AML-193 (cell line): ENCODE measurements at regions not wholly inside any gene's neighbourhood (a gene's known extent, or its start where the extent isn't known, plus 50 kb on each side); places are given as distances from the start of the nearest gene placed in this dataset.
"Not testable (repeated sequence)": the region's sequence is repeated elsewhere in the genome, so short reads cannot be mapped to it uniquely, and the experiment has no call there.

ENCODE experiments used
- DNase-seq, 2 experiments: peaks; one replicate each; lab custom pipeline; 2025; lab: John Stamatoyannopoulos, UW

- no peak for DNase-seq
Measured at GRCh38 chr3:174457758-174458157, 401.4 kb upstream of the NAALADL2 start.

DNA sequence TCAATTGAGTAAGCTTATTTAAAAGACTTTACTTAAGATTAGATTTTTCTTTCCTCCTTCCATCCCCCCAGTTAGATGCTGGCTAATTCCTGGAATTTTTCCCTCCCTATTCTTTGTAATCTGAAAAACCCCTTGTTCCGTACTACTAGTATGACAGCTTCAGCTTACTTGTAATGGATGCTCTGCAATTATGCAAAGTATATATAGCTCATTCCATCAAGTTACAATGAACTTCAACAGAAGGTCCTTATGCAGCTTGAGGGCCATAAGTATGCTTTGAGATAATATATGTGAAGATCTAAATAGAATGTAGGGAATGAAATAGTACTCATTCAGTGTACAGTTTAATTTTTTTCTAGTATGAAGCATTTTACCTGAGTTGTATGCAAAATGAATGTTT, 398.3 kb upstream of the NAALADL2 start:
- no peak for DNase-seq

DNA sequence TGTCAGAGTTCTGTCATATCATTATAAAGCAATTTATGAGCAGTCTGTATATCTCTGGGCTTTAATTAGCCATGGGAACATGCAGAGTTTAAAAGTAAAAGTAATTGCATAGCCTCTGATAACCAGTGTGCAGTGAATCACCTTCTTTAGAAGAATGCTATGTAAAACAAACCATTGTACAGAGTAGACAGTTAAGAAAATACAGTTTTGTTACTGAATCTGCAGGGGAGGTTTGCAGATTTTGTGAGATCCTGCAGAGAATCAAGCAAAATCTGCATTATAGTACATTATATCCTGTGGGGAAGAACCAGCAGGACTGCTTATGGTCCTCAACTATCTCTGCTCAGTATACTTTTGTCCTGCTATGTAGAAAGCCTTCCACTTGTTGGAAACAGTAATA, 396.2 kb upstream of the NAALADL2 start:
- no peak for DNase-seq

GRCh38 chr3:174465177-174465576, 394.0 kb upstream of the NAALADL2 start:
- no peak for DNase-seq

DNA sequence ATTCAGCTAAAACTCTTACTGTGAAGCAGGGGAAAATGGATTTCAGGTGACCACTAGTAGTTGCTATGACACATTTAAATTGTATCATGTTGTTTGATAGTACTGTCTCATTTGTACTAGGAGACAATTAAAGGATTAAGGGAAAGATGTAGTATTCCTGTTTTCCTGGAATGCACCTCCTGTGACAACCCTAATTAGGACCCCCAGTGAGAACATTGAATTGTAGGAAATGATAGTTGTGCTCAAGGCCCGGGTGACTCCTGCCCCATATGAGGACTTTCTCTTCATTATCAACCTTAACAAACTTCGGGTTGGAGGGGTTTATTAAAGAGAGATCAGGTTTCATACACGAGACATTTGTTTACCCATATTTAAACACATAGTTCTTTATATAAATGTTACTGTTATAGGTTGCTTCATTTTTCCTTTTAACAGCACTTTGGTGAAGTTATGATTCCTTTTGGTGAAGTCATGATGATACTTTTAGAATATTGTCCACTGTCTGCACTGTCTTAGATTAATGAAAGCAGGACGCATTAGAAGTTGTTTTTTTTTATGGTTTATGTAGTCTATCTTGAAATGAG, 392.6 kb upstream of the NAALADL2 start:
- DNase-seq: no peak

DNA sequence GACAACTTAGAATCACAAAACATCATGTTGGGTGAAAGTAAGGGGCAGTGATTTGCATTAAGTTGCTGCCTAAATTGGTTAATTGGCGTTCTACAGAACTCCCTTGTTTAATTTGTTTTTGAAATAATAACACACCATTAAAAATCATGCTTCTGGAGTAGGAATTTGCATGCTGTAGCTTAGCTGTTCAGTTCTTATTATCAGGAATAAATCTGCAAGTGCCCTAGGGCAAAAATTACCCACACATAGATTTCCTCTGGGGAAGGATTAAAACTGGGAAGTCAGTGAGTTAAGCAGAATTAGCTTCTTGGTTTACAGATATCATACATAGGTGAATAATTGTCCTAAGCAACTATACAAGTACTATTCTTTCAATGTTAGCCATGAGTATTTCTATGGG, 381.6 kb upstream of the NAALADL2 start:
- no peak for DNase-seq

- no peak for DNase-seq
Measured at GRCh38 chr3:174480767-174481166, 378.4 kb upstream of the NAALADL2 start.

DNA sequence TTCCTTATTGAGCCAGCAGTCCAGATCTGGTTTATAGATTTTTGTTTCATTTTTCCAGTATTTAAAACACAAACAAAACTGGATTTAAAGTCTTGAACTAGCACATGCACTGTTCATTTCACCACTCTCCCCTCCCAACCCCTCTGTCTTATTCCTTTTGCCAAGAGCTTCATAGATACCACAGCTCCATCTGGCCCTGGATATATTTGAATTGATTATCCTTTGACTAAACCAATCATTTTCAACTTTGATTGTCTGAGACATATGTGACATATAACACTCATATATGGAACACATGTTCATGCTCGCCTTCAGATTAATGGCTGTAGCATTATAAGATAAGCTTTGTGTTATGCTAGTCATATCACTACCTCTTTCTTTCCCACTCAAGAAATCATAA, 376.6 kb upstream of the NAALADL2 start:
- no peak for DNase-seq

GRCh38 chr3:174483254-174483653, 375.9 kb upstream of the NAALADL2 start:
- DNase-seq: no peak

DNA sequence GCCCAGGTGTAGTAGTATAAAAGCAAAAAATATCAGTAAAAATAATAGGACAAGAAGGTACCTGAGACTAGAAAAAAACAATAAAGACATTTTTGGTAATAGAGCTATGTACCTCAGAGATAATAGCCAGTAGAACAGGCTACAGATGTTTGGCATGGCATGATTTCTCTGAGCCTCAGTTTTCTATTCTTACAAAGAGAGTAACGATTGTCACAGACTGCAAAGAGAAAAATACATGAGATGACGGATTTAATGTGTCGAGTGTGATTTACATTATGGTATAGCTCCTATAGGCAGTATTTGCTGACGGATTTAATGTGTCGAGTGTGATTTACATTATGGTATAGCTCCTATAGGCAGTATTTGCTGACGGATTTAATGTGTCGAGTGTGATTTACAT, 375.3 kb upstream of the NAALADL2 start:
- DNase-seq: not testable (repeated sequence)

GRCh38 chr3:174488527-174488926, 370.6 kb upstream of the NAALADL2 start:
- no peak for DNase-seq

GRCh38 chr3:174495311-174495710, 363.8 kb upstream of the NAALADL2 start:
- no peak for DNase-seq

GRCh38 chr3:174495928-174496327, 363.2 kb upstream of the NAALADL2 start:
- no peak for DNase-seq

DNA sequence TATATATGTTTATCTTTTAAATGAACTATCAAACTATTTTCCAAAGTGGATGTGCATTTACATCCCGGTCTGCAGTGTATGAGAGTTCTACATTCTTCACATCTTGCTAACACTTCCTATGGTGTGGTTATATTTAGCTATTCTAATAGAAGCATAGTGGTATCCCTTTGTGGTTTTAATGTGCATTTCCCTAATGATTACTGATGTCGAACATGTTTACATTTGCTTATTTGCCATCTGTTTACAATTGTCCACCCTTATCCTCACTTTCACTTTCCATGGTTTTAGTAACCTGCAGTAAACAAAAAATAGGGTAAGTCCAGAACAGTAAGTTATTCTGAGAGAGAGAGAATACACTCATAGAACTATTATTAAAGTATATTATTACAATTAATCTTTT, 360.5 kb upstream of the NAALADL2 start:
- no peak for DNase-seq

GRCh38 chr3:174505266-174505665, 353.9 kb upstream of the NAALADL2 start:
- no peak for DNase-seq

GRCh38 chr3:174524203-174524602, 334.9 kb upstream of the NAALADL2 start:
- no peak for DNase-seq

DNA sequence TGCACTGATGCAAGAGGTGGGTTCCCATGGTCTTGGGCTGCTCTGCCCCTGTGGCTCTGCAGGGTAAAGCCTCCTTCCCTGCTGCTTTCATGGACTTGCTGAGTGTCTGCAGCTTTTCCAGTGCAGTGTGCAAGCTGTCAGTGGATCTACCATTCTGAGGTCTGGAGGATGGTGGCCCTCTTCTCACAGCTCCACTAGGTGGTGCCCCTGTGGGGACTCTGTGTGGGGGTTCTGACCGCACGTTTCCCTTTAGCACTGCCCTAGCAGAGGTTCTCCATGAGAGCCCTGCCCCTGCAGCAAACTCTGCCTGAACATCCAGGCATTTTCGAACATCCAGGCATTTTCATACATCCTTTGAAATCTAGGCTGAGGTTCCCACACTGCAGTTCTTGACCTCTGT, 329.8 kb upstream of the NAALADL2 start:
- DNase-seq: no peak

- no peak for DNase-seq
Measured at GRCh38 chr3:174531262-174531982, 327.7 kb upstream of the NAALADL2 start.

GRCh38 chr3:174532216-174532615, 326.9 kb upstream of the NAALADL2 start:
- no peak for DNase-seq

GRCh38 chr3:174532776-174533175, 326.4 kb upstream of the NAALADL2 start:
- DNase-seq: no peak

DNA sequence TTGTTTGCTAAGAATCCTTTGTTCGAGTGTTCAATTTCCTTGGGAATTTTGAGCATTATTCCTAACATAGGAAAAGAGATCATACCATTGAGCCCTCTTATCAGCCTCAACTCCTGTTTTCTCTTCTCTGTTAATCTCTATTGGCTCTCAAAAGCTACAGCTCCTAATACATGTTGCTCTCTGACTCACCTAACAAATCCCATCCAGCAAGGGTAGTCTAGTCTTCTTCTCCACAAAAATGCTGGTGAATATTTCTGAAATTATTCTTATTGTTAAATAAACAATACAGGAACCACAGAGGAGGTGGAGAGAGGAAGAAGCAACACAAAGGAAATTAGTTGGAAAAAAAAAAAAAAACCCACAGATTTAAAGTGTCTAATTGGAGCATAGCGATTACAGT, 325.8 kb upstream of the NAALADL2 start:
- DNase-seq: no peak

- DNase-seq: no peak
Measured at GRCh38 chr3:174536319-174536718, 322.8 kb upstream of the NAALADL2 start.

GRCh38 chr3:174538151-174538550, 321.0 kb upstream of the NAALADL2 start:
- no peak for DNase-seq
